ENCODE measurements at regions not wholly inside any gene's neighbourhood (a gene's known extent, or its start where the extent isn't known, plus 50 kb on each side); places are given as distances from the start of the nearest gene placed in this dataset.

DNA sequence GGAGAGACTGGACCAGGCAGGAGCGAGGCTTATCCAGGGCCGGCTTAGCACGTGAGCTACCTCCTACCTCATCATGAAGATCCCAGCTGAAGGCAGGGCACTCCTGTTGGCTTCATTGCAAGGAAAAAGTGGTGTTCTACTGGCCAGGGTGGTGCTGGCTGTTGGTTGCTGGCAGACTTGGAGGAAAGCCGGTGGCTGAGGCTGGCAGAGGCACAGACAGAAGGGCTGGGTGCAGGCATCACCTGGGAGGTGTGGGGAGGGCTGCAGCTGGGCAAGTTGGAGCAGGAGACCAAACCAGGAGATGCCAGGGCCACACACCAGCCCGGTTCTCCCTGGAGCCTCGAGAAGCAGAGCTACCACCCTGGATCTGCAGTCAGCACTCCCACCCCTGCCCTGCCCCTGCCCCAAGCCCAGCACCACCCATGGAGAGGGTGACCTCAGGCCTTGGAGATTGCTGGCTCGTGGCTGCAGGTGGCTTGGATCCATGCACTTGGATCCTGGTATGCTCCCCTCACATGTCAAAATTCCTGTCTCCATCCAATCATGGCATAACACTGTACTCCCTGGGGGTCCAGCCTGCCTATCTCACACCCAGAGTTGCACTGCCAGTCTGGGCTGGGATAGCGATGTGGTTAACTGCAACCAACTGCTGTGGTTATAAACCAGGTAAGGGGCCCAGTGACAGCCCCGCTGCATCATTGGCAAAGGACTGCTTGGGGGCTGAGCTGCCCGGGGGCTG lies 49.7 kb downstream of the GLI2 start:
- DNase-seq (ENCODE audit: low spot score): no peak

DNA sequence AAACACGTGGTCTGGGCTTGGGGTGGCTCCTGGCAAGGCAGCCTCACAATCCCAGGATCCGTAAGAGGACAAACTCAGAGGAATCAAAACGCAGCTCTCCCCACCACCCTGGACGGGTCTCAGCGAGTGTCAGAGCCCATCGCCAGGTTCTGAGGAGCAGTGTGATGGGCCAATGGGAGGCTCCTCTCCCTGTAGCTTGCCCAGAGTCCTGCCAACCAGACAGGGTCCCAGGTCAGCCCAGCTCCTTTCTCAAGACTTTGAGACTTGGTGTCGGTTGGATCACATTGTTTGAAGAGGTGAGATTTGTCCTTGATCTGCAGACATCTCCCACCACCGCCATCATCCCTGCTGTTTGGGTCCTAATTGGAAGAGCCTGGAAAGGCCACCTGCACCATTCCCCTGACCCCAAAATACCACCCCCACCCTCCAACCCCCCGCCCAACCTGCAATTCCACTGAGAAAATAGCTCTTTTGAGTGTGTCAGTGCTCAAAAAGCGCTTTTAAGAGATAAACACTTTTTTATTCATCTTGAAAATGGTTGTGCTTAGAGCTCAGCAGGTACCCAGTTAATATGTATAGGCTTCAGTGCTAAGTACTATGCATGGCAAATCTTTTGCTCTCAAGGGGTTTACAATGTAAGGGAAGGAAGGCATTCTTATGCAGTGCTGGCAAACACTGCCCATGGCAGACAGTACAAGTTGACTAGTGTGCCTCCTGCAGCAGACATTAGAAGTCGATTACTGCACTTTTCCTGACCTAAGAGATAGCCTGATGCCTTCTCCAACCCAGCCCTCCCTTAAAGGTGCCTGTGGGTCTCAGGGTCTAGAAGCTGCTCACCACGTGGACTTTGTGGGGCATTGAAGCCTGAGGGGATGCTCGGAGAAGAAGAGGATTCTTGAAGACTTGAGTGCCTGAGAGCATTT lies 50.6 kb downstream of the GLI2 start:
- DNase-seq (ENCODE audit: low spot score): no peak

GRCh38 chr2:120787111-120787821 lies 51.6 kb downstream of the GLI2 start:
- DNase-seq (ENCODE audit: low spot score): no peak

- no peak for DNase-seq (ENCODE audit: low spot score)
Observed at GRCh38 chr2:120787822-120788700, 52.4 kb downstream of the GLI2 start.

DNA sequence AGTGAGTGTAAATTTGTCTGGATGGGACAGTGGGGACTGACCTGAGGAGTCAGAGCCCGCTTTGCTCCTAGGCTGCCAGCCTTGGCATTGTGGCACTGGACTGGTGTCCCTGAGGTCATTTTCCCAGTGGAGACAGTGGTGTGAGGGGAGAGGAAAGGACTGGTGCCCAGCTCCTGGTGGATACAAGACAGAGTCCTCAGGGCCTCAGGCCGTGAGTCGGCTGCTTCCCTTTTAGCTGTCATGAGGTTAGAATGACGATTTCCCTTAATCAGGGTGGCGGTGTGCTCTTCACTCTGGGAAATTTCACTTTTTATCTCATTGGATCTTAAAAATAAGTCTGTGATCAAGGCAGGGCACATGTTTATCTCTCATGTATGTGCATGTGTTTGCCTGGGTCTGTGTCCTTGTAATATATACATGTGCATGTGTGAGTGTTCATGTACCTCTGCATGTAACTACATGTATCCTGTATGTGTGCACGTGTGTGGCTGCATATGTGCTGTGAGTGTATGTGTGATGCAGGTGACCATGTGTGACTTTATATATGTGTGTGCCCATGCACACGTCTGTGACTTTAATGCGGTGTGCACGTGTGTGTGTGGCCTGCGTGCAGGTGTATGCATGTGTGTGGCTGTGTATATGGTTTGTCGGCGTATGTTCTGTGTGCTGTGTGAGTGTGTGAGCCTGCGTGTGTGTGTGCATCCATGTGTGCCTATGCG lies 55.7 kb downstream of the GLI2 start:
- DNase-seq (ENCODE audit: low spot score): no peak

DNA sequence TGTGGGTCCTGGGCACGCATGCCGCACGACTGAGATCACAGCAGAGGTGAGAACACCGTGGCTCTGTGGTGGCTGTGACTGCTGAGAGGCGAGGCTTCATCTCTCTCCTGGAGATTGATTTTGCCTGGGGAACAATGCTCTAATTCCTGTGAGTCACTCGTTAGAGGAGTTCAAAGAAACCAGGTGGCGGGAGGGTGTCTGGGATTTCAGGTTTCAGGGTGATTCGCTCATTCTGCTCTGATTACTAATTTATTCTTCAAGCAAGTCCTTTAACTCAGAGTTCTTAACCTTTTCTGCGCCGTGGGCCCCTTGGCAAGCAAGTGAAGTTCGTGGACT lies 56.3 kb downstream of the GLI2 start:
- DNase-seq (ENCODE audit: low spot score): no peak

GRCh38 chr2:120793682-120794403 lies 58.2 kb downstream of the GLI2 start:
- DNase-seq (ENCODE audit: low spot score): no peak

DNA sequence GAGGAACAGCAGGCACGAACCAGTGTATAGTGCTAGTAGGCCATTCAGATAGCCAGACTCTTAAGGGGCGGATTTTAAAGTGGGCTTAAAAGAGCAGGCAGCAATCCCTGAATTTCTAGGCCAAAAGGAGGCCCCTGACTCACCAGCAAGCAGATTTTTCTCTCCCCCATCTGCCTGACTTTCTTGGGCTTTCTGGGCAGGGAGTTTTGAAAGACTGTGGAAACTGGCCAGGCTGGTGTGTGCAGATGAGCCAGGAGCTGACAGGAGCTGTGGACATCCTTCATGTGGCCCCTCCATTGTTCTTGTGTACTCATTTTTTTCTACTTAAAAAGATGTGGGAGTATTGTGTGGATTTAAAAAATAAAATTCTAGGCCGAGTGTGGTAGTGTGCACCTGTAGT lies 59.0 kb downstream of the GLI2 start:
- no peak for DNase-seq (ENCODE audit: low spot score)

DNA sequence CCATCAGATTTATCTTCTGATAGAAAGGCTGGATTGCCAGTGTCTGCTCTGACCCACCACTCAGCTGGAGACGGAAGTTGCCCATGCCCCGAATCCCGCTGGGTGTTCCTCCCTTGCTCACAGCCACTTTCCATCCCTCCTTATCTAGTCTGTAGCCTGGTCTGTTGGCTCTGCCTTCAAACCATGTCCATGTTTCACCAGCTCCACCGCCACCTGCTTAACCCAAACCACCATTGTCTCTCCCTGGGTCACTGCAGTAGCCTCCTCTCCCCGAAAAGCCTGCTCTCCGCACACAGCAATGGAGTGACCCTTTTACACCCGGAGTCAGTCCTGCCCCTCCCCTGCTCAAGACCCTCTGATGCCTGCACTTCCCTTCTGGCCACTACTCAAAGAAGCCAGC lies 60.4 kb downstream of the GLI2 start:
- no peak for DNase-seq (ENCODE audit: low spot score)

- DNase-seq (ENCODE audit: low spot score): no peak
Observed at GRCh38 chr2:120797421-120798221, 62.0 kb downstream of the GLI2 start.

DNA sequence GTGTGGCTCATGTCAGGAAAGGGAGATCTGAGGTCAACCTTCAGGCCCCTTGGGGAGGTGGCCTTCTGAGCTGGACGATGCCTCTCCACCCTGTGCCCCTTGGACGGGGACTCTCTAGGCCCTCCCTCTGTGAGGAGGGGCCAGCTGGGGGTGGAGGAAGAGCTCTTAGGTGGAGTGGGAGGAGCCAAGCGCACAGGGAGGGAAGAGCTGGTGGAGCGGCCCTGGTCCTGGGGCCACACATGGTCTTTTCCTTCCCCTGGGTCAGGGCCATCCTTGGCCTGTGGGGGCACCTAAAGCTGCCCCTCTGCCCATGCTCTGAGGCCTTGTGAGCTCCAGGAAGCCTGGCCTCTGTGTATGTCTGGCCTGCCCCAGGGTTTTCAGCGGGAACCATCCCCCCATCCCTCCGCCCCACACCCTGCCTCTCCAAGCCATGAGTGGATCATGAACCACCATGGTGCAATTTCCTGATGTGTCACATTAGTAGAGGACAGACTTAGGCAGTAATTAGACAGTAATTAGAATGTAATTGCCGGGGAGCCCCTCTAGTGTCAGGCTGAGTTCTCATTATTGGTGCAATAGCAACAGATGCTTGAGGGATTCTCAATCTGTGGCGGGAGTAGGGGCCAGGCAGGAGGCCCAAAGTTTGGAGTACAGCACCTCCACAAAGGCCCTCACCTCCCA lies 63.0 kb downstream of the GLI2 start:
- no peak for DNase-seq (ENCODE audit: low spot score)

GRCh38 chr2:120802158-120802557 lies 66.5 kb downstream of the GLI2 start:
- DNase-seq (ENCODE audit: low spot score): no peak

GRCh38 chr2:120802867-120803484 lies 67.3 kb downstream of the GLI2 start:
- no peak for DNase-seq (ENCODE audit: low spot score)

DNA sequence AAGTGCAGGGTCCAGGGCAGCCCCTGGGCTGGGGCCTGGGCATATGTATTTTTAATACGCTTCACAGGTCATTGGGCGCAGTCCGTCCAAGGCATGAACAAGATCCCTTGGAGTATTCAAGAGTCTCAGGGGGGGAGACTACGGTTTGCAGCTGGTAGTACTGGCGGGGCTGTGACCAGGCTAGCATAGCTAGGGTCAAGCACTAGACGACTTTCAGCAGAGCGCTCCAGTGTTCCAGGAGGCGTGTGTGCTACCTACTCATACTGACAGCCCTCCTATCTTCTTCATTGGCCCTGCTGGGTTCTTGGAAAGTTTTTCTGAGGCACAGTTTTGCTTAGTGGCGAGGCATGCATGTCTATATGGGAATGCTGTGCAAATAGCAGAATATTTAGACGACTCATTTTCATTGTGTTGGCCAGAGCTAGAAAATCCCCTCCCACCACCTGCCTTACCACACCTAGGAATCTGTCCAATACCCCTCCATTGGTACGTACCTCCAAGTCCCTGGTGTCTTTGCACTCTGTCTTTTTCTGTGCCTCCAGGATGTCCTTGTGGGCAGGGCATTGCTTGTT lies 68.2 kb downstream of the GLI2 start:
- DNase-seq (ENCODE audit: low spot score): no peak

- DNase-seq (ENCODE audit: low spot score): no peak
Observed at GRCh38 chr2:120804459-120804858, 68.8 kb downstream of the GLI2 start.

DNA sequence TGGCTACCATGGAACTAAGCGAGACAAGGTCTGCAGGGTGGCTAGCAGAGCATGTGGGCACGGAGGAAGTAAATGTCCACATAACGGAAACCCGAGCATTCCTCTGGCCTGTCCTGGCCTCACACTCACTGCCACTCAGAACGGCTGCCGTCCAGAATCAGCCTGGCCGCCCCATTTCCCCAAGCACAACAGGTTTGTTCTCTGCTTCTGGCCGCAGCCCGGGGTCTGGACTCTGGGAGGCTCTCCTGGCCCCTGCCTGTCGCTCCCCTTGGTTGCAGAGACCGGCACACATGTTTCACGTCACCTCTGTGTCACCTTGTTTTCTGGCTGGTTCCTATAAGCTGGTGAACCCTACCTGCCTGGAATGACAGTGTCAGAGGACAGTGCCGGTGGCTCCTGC lies 69.3 kb downstream of the GLI2 start:
- DNase-seq (ENCODE audit: low spot score): no peak

- DNase-seq (ENCODE audit: low spot score): peak; percentile 65
Observed at GRCh38 chr2:120805602-120806001, 69.9 kb downstream of the GLI2 start.

DNA sequence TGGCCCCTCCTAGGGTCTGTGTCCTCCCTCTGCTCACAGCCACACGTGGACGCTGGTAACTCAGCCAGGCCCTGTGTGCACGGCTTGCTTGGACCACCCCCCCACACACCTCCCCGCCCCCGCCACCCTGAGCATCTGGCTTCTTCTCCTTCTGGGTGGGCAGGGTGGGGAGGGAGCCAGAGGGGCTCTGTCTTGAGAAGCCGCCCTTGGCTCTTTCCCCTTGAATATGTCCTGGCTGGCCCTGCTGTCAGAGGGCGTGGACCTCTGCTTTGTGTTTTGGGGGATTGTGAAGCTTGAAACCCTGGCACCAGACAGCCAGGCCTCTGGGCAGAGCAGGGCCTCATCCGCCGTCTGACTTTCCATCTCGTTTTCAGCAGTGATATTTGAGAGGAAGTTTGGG lies 72.1 kb downstream of the GLI2 start:
- no peak for DNase-seq (ENCODE audit: low spot score)

All from hepatic stellate cell (primary cell).